ENCODE measurements at regions not wholly inside any gene's neighbourhood (a gene's known extent, or its start where the extent isn't known, plus 50 kb on each side); places are given as distances from the start of the nearest gene placed in this dataset.

- Histone ChIP-seq H3K9me3 (peaks cover 10% of the 10 kb centered on the region), H3K4me3 (no peak overlapping the region), H3K36me3 (ENCODE audit: low read depth) (no peaks in the 10 kb centered on the region), H3K4me1 (ENCODE audit: low read depth) (no peaks in the 10 kb centered on the region)
- no peak for TF ChIP-seq CTCF (IDR thresholded peaks at IDR 0.05)
- no peak for DNase-seq
- no peak for ATAC-seq
- intact Hi-C loops (cut with DNase I, micrococcal nuclease) = no loop called here
These were observed 178.5 kb downstream of the PRR20E start for GRCh38 chr13:57345526-57345925.

GRCh38 chr13:57346786-57347185, 179.8 kb downstream of the PRR20E start:
- intact Hi-C loops (cut with DNase I, micrococcal nuclease) = no loop called here
- no peak overlapping the region for H3K4me3 ChIP-seq
- no peaks in the 10 kb centered on the region for H3K4me1 ChIP-seq (ENCODE audit: low read depth)
- no peak for ATAC-seq
- H3K9me3 ChIP-seq = peaks cover 10% of the 10 kb centered on the region
- TF ChIP-seq CTCF (IDR thresholded peaks at IDR 0.05) = no peak
- DNase-seq = no peak
- H3K36me3 ChIP-seq (ENCODE audit: low read depth) = no peaks in the 10 kb centered on the region

GRCh38 chr13:57352114-57352513, 185.1 kb downstream of the PRR20E start:
- ATAC-seq (no peak), DNase-seq (no peak)
- peaks cover 8% of the 10 kb centered on the region for H3K9me3 ChIP-seq
- no peaks in the 10 kb centered on the region for H3K4me1 ChIP-seq (ENCODE audit: low read depth)
- no peaks in the 10 kb centered on the region for H3K36me3 ChIP-seq (ENCODE audit: low read depth)
- intact Hi-C loops (cut with DNase I, micrococcal nuclease) = no loop called here
- no peak for TF ChIP-seq CTCF (IDR thresholded peaks at IDR 0.05)
- H3K4me3 ChIP-seq = no peak overlapping the region

GRCh38 chr13:57353831-57354230, 186.8 kb downstream of the PRR20E start:
- intact Hi-C loops (cut with DNase I, micrococcal nuclease) = no loop called here
- DNase-seq = no peak
- TF ChIP-seq CTCF (IDR thresholded peaks at IDR 0.05) = no peak
- Histone ChIP-seq H3K4me3 (no peak overlapping the region), H3K36me3 (ENCODE audit: low read depth) (no peaks in the 10 kb centered on the region), H3K9me3 (peaks cover 6% of the 10 kb centered on the region), H3K4me1 (ENCODE audit: low read depth) (no peaks in the 10 kb centered on the region)
- no peak for ATAC-seq

- no peaks in the 10 kb centered on the region for H3K36me3 ChIP-seq (ENCODE audit: low read depth)
- TF ChIP-seq CTCF (IDR thresholded peaks at IDR 0.05) = no peak
- no peak overlapping the region for H3K4me3 ChIP-seq
- ATAC-seq = no peak
- peaks cover 6% of the 10 kb centered on the region for H3K9me3 ChIP-seq
- no peaks in the 10 kb centered on the region for H3K4me1 ChIP-seq (ENCODE audit: low read depth)
- intact Hi-C loops (cut with DNase I, micrococcal nuclease) = no loop called here
- DNase-seq = no peak
These were observed 208.9 kb downstream of the PRR20E start for GRCh38 chr13:57375876-57376275.

- peaks cover 32% of the 10 kb centered on the region for H3K9me3 ChIP-seq
These were observed 223.2 kb upstream of the PCDH17 start for GRCh38 chr13:57408312-57408711.

More at GRCh38 chr13:57408312-57408711, 223.2 kb upstream of the PCDH17 start:
- ATAC-seq (no peak), DNase-seq (no peak)
- intact Hi-C loops (cut with DNase I, micrococcal nuclease) = no loop called here
- Histone ChIP-seq H3K4me3 (no peak overlapping the region), H3K36me3 (ENCODE audit: low read depth) (no peaks in the 10 kb centered on the region), H3K4me1 (ENCODE audit: low read depth) (no peaks in the 10 kb centered on the region)
- no peak for TF ChIP-seq CTCF (IDR thresholded peaks at IDR 0.05)
